DND-41 (cell line): ENCODE measurements at regions not wholly inside any gene's neighbourhood (a gene's known extent, or its start where the extent isn't known, plus 50 kb on each side); places are given as distances from the start of the nearest gene placed in this dataset.

Source experiments
- ATAC-seq: fragments of 200-7000 bp; cut with Tn5 transposase; 3 replicates; pipeline ENCODE4 v1.9.1; 2021; ENCODE audit warnings: low read depth; ENCODE audit not compliant: insufficient read depth
- DNase-seq: peaks from one replicate; pipeline ENCODE4 v3.0.0-alpha.2; 2020
- H2AFZ ChIP-seq: 2 replicates; pipeline ENCODE4 v1.6.0; 2012; ENCODE audit warnings: low read depth, low read length
- H3K27ac ChIP-seq: 2 replicates; pipeline ENCODE4 v1.5.1; 2012; ENCODE audit warnings: low read length, inconsistent platforms
- H3K27me3 ChIP-seq: fragments of 200-600 bp; sonication (generic); 2 replicates; pipeline ENCODE4 v1.6.0; 2012; ENCODE audit warnings: low read length, mild to moderate bottlenecking, inconsistent platforms; ENCODE audit not compliant: insufficient read depth, poor library complexity
- H3K36me3 ChIP-seq: 2 replicates; pipeline ENCODE4 v1.5.1; 2012; ENCODE audit warnings: low read length, inconsistent platforms; ENCODE audit not compliant: insufficient read depth
- H3K4me1 ChIP-seq: 2 replicates; pipeline ENCODE4 v1.5.1; 2012; ENCODE audit warnings: mild to moderate bottlenecking, low read length; ENCODE audit not compliant: insufficient read depth
- H3K4me2 ChIP-seq: 2 replicates; pipeline ENCODE4 v1.6.0; 2012; ENCODE audit warnings: mild to moderate bottlenecking, moderate library complexity, low read length, inconsistent platforms; ENCODE audit not compliant: insufficient read depth
- H3K4me3 ChIP-seq, 2 experiments: fragments of 200-600 bp in 1 of 2; shearing (Covaris generic) in 1 of 2; 2 replicates each; pipeline ENCODE4 v1.5.1; 2012 to 2016; ENCODE audit warnings: inconsistent platforms in 2 of 2, low read length in 2 of 2, mild to moderate bottlenecking in 2 of 2, low read depth in 1 of 2, moderate library complexity in 1 of 2
- H3K79me2 ChIP-seq: 2 replicates; pipeline ENCODE4 v1.6.0; 2012; ENCODE audit warnings: low read length, inconsistent platforms; ENCODE audit not compliant: insufficient read depth
- H3K9ac ChIP-seq: 2 replicates; pipeline ENCODE4 v1.6.0; 2012; ENCODE audit warnings: low read depth, mild to moderate bottlenecking, inconsistent platforms, low read length, moderate library complexity
- H3K9me3 ChIP-seq: 2 replicates; pipeline ENCODE4 v1.5.1; 2012; ENCODE audit warnings: low read length, moderate library complexity, mild to moderate bottlenecking, inconsistent platforms; ENCODE audit not compliant: insufficient read depth, severe bottlenecking
- H4K20me1 ChIP-seq: 2 replicates; pipeline ENCODE4 v1.6.0; 2012; ENCODE audit warnings: low read length; ENCODE audit not compliant: insufficient read depth
- CTCF ChIP-seq: IDR thresholded peaks from 2 replicates; pipeline ENCODE4 v1.5.1; 2012; ENCODE audit warnings: borderline replicate concordance, low read length, moderate library complexity, mild to moderate bottlenecking; ENCODE audit not compliant: poor library complexity, severe bottlenecking; ENCODE audit errors: extremely low read depth
- EZH2 ChIP-seq: IDR thresholded peaks from 3 replicates; pipeline ENCODE4 v1.6.1; 2012; ENCODE audit warnings: borderline replicate concordance, low read depth, mild to moderate bottlenecking, moderate library complexity, low read length, inconsistent platforms; ENCODE audit not compliant: severe bottlenecking

DNA sequence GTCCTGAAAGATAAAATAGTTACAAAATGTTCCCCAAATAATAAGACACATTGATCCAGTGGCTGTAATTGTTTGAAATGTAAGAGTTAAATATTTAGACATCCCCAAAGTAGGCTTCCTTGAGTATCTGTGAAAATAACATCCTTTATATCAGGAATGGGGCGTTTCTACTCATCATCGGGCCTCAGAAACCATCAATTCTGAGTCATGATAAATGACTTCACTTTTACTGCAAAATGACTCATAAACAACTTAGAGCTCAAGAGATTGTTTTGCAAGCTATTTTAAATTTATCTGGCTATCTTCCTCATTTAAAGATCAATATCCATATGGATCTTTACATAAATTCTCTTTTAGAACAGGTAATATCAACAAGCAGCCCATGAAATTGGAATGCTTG is 369.4 kb upstream of the CNKSR2 start:
- H3K4me2 ChIP-seq: no peak overlapping the region
- H3K9ac ChIP-seq: no peak overlapping the region
- no peak for TF ChIP-seq EZH2
- no peak for TF ChIP-seq CTCF
- H3K4me1 ChIP-seq: no peaks in the 10 kb centered on the region
- H3K9me3 ChIP-seq: no peaks in the 10 kb centered on the region
- ATAC-seq (no peak), DNase-seq (no peak)
- H3K36me3 ChIP-seq: no peaks in the 10 kb centered on the region
- H4K20me1 ChIP-seq: no peaks in the 10 kb centered on the region
- no peaks in the 10 kb centered on the region for H3K27me3 ChIP-seq
- no peaks in the 10 kb centered on the region for H3K79me2 ChIP-seq
- H2AFZ ChIP-seq: no peak overlapping the region
- H3K4me3 ChIP-seq: no peak overlapping the region
- no peak overlapping the region for H3K27ac ChIP-seq

GRCh38 chrX:20995829-20996228 is 378.4 kb upstream of the CNKSR2 start:
- H3K27ac ChIP-seq: no peak overlapping the region
- no peaks in the 10 kb centered on the region for H3K79me2 ChIP-seq
- no peaks in the 10 kb centered on the region for H3K36me3 ChIP-seq
- H2AFZ ChIP-seq: no peak overlapping the region
- H3K9me3 ChIP-seq: no peaks in the 10 kb centered on the region
- no peak overlapping the region for H3K9ac ChIP-seq
- no peaks in the 10 kb centered on the region for H4K20me1 ChIP-seq
- TF ChIP-seq EZH2 (no peak), CTCF (no peak)
- no peaks in the 10 kb centered on the region for H3K27me3 ChIP-seq
- H3K4me2 ChIP-seq: no peak overlapping the region
- no peak for ATAC-seq
- no peak overlapping the region for H3K4me3 ChIP-seq
- H3K4me1 ChIP-seq: no peaks in the 10 kb centered on the region
- DNase-seq: no peak

GRCh38 chrX:20989361-20989760 is 384.9 kb upstream of the CNKSR2 start:
- Histone ChIP-seq H3K79me2 (no peaks in the 10 kb centered on the region), H3K9ac (no peak overlapping the region), H2AFZ (no peak overlapping the region), H3K4me3 (no peak overlapping the region), H3K27me3 (no peaks in the 10 kb centered on the region), H4K20me1 (no peaks in the 10 kb centered on the region), H3K27ac (no peak overlapping the region), H3K9me3 (no peaks in the 10 kb centered on the region), H3K4me2 (no peak overlapping the region), H3K4me1 (no peaks in the 10 kb centered on the region), H3K36me3 (no peaks in the 10 kb centered on the region)
- ATAC-seq (no peak), DNase-seq (no peak)
- TF ChIP-seq CTCF (no peak), EZH2 (no peak)

DNA sequence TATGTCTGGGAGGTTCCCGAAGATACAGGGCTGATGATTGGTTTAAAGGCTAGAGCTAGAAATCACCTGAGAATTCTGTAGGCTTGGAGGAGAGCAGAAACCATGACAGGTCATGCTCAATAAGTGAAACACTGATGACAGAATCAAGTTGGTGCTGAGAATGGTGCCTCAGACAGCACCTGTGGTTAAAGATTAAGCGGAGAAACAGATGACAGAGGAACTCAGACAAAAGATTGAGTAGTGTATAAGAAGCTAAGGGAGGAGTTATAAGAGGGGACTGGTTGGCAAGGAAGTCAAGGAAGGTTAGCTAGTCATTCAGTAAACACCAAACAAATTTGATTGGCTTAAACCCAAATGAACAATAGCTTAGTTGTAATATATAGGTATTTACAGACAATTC is 385.4 kb upstream of the CNKSR2 start:
- Histone ChIP-seq H3K9me3 (no peaks in the 10 kb centered on the region), H2AFZ (no peak overlapping the region), H3K27me3 (no peaks in the 10 kb centered on the region), H3K9ac (no peak overlapping the region), H3K4me3 (no peak overlapping the region), H3K4me1 (no peaks in the 10 kb centered on the region), H3K4me2 (no peak overlapping the region), H3K36me3 (no peaks in the 10 kb centered on the region), H3K27ac (no peak overlapping the region), H4K20me1 (no peaks in the 10 kb centered on the region), H3K79me2 (no peaks in the 10 kb centered on the region)
- TF ChIP-seq CTCF: no peak
- no peak for TF ChIP-seq EZH2
- DNase-seq (no peak), ATAC-seq (no peak)
